HEK293 (cell line): ENCODE measurements at regions not wholly inside any gene's neighbourhood (a gene's known extent, or its start where the extent isn't known, plus 50 kb on each side); places are given as distances from the start of the nearest gene placed in this dataset.

Source experiments
- CTCF ChIA-PET: fragments of 350-600 bp; formaldehyde crosslinking; extraction: SDS; loops from one replicate; lab custom pipeline; 2021; ENCODE audit warnings: antibody characterized with exemption; lab: Yijun Ruan, JAX
- POLR2A ChIA-PET: fragments of 300-600 bp; formaldehyde crosslinking; extraction: SDS; loops from one replicate; lab custom pipeline; 2020; ENCODE audit warnings: antibody characterized with exemption, inconsistent platforms; lab: Yijun Ruan, JAX
- H3K27ac ChIP-seq: fragments of 200-500 bp; sonication (Bioruptor generic); 2 replicates; pipeline ENCODE4 v1.5.1; 2014; ENCODE audit warnings: low read depth, low read length, control low read depth, inconsistent platforms; ENCODE audit errors: extremely low read depth
- H3K36me3 ChIP-seq, 2 experiments: fragments of 200-500 bp in 1 of 2; sonication (Bioruptor generic) in 1 of 2; 1 replicate in 1 of 2; 2 replicates in 1 of 2; pipeline ENCODE4 v1.5.1; 2014 to 2017; ENCODE audit warnings: inconsistent platforms in 2 of 2, low read length in 2 of 2; ENCODE audit not compliant: control insufficient read depth in 2 of 2, insufficient read depth in 1 of 2
- H3K4me1 ChIP-seq: fragments of 200-500 bp; sonication (Bioruptor generic); 2 replicates; pipeline ENCODE4 v1.5.1; 2014; ENCODE audit warnings: mild to moderate bottlenecking, low read length, inconsistent platforms; ENCODE audit not compliant: control insufficient read depth, insufficient read depth
- H3K4me3 ChIP-seq: 2 replicates; pipeline ENCODE4 v1.5.1; 2011; ENCODE audit warnings: low read depth, mild to moderate bottlenecking, control low read depth, low read length, moderate library complexity
- H3K9me3 ChIP-seq: fragments of 200-500 bp; sonication (Bioruptor generic); 2 replicates; pipeline ENCODE4 v1.5.1; 2014; ENCODE audit warnings: low read depth, low read length, inconsistent platforms; ENCODE audit not compliant: control insufficient read depth, insufficient read depth
- GLIS1 ChIP-seq: fragments of 450-650 bp; formaldehyde crosslinking; IDR thresholded peaks from 2 replicates; pipeline ENCODE4 v1.5.1; 2016; ENCODE audit warnings: missing biosample characterization, missing genetic modification characterization
- HOXA7 ChIP-seq: sonication (generic); formaldehyde crosslinking; IDR thresholded peaks from 2 replicates; pipeline ENCODE4 v1.8.1; 2022; ENCODE audit warnings: missing genetic modification reagents, borderline replicate concordance
- TRIM28 ChIP-seq: IDR thresholded peaks from 2 replicates; pipeline ENCODE4 v1.6.1; 2011; ENCODE audit warnings: low read length, control low read depth, borderline replicate concordance
- ZBTB21 ChIP-seq: fragments of 450-650 bp; formaldehyde crosslinking; IDR thresholded peaks from 2 replicates; pipeline ENCODE4 v1.5.1; 2017; ENCODE audit warnings: missing biosample characterization, missing genetic modification characterization
- ZBTB48 ChIP-seq: fragments of 450-650 bp; formaldehyde crosslinking; IDR thresholded peaks from 2 replicates; pipeline ENCODE4 v1.5.1; 2016; ENCODE audit warnings: missing biosample characterization, missing genetic modification characterization
- ZNF112 ChIP-seq: fragments of 450-650 bp; formaldehyde crosslinking; IDR thresholded peaks from 2 replicates; pipeline ENCODE4 v1.5.0; 2017; ENCODE audit warnings: missing biosample characterization, missing genetic modification characterization
- ZNF132 ChIP-seq: fragments of 450-650 bp; formaldehyde crosslinking; IDR thresholded peaks from 2 replicates; pipeline ENCODE4 v1.5.1; 2017; ENCODE audit warnings: missing biosample characterization, missing genetic modification characterization, borderline replicate concordance
- ZNF2 ChIP-seq: fragments of 450-650 bp; formaldehyde crosslinking; IDR thresholded peaks from 2 replicates; pipeline ENCODE4 v1.5.1; 2016; ENCODE audit warnings: missing biosample characterization, missing genetic modification characterization
- ZNF248 ChIP-seq: fragments of 450-650 bp; formaldehyde crosslinking; IDR thresholded peaks from 2 replicates; pipeline ENCODE4 v1.5.1; 2017; ENCODE audit warnings: missing biosample characterization, missing genetic modification characterization
- ZNF335 ChIP-seq: fragments of 450-650 bp; formaldehyde crosslinking; conservative IDR thresholded peaks from 2 replicates; pipeline ENCODE4 v1.5.1; 2016; ENCODE audit warnings: missing biosample characterization, missing genetic modification characterization
- ZNF585B ChIP-seq: fragments of 450-650 bp; formaldehyde crosslinking; IDR thresholded peaks from 2 replicates; pipeline ENCODE4 v1.5.1; 2016; ENCODE audit warnings: missing biosample characterization, missing genetic modification characterization
- ZNF776 ChIP-seq: fragments of 450-650 bp; formaldehyde crosslinking; IDR thresholded peaks from 2 replicates; pipeline ENCODE4 v1.5.0; 2017; ENCODE audit warnings: missing biosample characterization, missing genetic modification characterization, borderline replicate concordance
- ZNF830 ChIP-seq: fragments of 450-650 bp; IDR thresholded peaks from 2 replicates; pipeline ENCODE4 v1.5.0; 2018; ENCODE audit warnings: missing biosample characterization, missing genetic modification characterization, low read depth, mild to moderate bottlenecking, moderate library complexity
- TF ChIP-seq, protein P1 (sequence below): fragments of 450-650 bp; formaldehyde crosslinking; IDR thresholded peaks from 2 replicates; pipeline ENCODE4 v1.5.1; 2016; ENCODE audit warnings: missing biosample characterization, missing genetic modification characterization
- TF ChIP-seq, protein P2 (sequence below): fragments of 450-650 bp; formaldehyde crosslinking; IDR thresholded peaks from 2 replicates; pipeline ENCODE4 v1.5.1; 2016; ENCODE audit warnings: missing biosample characterization, missing genetic modification characterization
- TF ChIP-seq, protein P3 (sequence below): fragments of 450-650 bp; formaldehyde crosslinking; IDR thresholded peaks from 2 replicates; pipeline ENCODE4 v1.5.1; 2016; ENCODE audit warnings: missing biosample characterization, missing genetic modification characterization
- TF ChIP-seq, protein P4 (sequence below): fragments of 450-650 bp; formaldehyde crosslinking; IDR thresholded peaks from 2 replicates; pipeline ENCODE4 v1.5.1; 2016; ENCODE audit warnings: missing biosample characterization, missing genetic modification characterization, borderline replicate concordance
- TF ChIP-seq, protein P5 (sequence below): fragments of 450-650 bp; formaldehyde crosslinking; IDR thresholded peaks from 2 replicates; pipeline ENCODE4 v1.5.0; 2017; ENCODE audit warnings: missing biosample characterization, missing genetic modification characterization, borderline replicate concordance
- TF ChIP-seq, protein P6 (sequence below): fragments of 450-650 bp; formaldehyde crosslinking; IDR thresholded peaks from 2 replicates; pipeline ENCODE4 v1.5.1; 2016; ENCODE audit warnings: missing biosample characterization, missing genetic modification characterization, borderline replicate concordance

DNA sequence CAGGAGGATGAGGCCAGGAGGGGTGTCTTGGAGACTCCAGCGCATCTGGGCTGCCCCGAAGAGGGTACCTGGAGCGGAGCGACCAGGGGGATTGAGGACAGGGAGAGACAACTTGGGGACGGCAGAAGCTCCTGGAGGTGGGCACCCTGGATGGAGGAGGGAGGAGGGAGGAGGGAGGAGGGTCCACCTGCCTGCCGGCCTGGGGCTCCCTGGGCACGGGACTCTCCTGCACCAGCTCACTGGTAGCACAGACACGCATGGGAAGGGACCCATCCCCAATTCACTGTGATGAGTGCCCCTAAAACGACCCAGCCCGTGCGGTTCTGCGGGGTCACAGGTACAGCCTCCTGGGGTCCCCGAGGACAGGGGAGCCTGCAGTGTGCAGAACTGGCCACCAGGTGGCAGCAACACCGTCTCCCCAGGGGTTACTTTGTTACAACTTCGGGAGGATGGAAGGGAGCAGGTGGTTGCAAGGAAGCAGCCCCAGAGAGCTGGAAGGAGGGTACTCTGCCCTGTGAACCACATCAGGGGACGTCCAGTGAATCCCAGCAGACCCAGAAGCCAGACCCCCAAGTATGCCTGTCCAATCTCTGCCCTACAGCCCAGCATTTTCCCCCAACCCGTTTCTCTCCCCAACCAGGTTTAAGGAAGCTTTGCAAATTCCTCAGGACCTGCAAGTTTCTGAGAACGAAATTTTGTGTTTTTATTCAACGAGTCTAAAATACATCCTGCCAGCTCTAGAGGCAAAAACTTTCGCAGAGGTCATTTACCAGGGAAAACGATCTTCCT is 482.4 kb downstream of the NPHP4 start (continued):
- TF ChIP-seq, protein P1, sequence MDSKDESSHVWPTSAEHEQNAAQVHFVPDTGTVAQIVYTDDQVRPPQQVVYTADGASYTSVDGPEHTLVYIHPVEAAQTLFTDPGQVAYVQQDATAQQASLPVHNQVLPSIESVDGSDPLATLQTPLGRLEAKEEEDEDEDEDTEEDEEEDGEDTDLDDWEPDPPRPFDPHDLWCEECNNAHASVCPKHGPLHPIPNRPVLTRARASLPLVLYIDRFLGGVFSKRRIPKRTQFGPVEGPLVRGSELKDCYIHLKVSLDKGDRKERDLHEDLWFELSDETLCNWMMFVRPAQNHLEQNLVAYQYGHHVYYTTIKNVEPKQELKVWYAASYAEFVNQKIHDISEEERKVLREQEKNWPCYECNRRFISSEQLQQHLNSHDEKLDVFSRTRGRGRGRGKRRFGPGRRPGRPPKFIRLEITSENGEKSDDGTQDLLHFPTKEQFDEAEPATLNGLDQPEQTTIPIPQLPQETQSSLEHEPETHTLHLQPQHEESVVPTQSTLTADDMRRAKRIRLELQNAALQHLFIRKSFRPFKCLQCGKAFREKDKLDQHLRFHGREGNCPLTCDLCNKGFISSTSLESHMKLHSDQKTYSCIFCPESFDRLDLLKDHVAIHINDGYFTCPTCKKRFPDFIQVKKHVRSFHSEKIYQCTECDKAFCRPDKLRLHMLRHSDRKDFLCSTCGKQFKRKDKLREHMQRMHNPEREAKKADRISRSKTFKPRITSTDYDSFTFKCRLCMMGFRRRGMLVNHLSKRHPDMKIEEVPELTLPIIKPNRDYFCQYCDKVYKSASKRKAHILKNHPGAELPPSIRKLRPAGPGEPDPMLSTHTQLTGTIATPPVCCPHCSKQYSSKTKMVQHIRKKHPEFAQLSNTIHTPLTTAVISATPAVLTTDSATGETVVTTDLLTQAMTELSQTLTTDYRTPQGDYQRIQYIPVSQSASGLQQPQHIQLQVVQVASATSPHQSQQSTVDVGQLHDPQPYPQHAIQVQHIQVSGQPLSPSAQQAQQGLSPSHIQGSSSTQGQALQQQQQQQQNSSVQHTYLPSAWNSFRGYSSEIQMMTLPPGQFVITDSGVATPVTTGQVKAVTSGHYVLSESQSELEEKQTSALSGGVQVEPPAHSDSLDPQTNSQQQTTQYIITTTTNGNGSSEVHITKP (tag by site-specific recombination): no peak
- TF ChIP-seq TRIM28 (no peak), ZNF776 (tag by site-specific recombination) (no peak), GLIS1 (peak; percentile 28; the same call in 1 of the 2 replicates)
- TF ChIP-seq, protein P2, sequence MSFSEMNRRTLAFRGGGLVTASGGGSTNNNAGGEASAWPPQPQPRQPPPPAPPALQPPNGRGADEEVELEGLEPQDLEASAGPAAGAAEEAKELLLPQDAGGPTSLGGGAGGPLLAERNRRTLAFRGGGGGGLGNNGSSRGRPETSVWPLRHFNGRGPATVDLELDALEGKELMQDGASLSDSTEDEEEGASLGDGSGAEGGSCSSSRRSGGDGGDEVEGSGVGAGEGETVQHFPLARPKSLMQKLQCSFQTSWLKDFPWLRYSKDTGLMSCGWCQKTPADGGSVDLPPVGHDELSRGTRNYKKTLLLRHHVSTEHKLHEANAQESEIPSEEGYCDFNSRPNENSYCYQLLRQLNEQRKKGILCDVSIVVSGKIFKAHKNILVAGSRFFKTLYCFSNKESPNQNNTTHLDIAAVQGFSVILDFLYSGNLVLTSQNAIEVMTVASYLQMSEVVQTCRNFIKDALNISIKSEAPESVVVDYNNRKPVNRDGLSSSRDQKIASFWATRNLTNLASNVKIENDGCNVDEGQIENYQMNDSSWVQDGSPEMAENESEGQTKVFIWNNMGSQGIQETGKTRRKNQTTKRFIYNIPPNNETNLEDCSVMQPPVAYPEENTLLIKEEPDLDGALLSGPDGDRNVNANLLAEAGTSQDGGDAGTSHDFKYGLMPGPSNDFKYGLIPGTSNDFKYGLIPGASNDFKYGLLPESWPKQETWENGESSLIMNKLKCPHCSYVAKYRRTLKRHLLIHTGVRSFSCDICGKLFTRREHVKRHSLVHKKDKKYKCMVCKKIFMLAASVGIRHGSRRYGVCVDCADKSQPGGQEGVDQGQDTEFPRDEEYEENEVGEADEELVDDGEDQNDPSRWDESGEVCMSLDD (tag by site-specific recombination): 0 out of 2 replicates have a peak, but pooled peaks have one; percentile 29
- TF ChIP-seq, protein P3, sequence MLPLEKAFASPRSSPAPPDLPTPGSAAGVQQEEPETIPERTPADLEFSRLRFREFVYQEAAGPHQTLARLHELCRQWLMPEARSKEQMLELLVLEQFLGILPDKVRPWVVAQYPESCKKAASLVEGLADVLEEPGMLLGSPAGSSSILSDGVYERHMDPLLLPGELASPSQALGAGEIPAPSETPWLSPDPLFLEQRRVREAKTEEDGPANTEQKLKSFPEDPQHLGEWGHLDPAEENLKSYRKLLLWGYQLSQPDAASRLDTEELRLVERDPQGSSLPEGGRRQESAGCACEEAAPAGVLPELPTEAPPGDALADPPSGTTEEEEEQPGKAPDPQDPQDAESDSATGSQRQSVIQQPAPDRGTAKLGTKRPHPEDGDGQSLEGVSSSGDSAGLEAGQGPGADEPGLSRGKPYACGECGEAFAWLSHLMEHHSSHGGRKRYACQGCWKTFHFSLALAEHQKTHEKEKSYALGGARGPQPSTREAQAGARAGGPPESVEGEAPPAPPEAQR: no peak

DNA sequence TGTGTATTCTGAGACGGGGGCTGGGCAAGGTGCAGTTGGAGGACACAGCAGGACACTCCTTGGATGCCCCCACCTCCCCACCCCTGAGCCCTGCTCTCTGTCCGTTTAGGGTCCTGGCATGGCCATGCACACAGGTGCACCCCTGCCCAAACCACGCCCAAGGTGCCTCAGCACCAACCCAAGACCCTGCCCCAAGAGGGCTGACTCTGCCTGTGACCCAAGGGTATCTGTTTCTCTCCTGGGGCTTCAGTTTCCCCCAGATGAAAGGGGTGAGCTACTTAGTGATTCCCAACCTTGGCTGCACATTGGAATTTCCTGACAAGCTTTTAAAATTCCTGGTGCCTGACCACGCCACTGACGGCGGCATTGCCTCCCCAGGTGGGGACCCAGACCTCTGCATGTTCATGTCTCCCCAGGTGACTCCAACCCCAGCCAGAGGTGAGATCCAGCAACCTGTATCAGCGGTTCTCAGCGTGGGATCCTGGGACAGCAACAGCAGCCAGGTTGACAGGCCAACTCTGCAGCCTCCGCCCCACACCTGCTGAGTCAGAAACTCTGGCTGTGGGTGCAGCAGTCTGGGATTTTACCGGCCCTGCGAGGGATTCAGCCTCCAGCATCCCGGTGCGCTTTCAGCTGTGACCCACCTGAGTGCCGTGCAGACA is 483.4 kb downstream of the NPHP4 start:
- Histone ChIP-seq H3K27ac (no peak overlapping the region), H3K9me3 (no peaks in the 10 kb centered on the region), H3K4me1 (no peaks in the 10 kb centered on the region), H3K36me3 (no peaks in the 10 kb centered on the region), H3K4me3 (no peak overlapping the region)
- ChIA-PET POLR2A (no interaction called here), CTCF (interaction anchor here (0.6 to 3.9 kb wide), 5 partner anchors 142 to 1523 kb away, joined by 3 to 32 read pairs (median 3); no protein-coding TSS in a partner anchor)
- no peak for TF ChIP-seq ZNF830 (tag by site-specific recombination)
- TF ChIP-seq, protein P4, sequence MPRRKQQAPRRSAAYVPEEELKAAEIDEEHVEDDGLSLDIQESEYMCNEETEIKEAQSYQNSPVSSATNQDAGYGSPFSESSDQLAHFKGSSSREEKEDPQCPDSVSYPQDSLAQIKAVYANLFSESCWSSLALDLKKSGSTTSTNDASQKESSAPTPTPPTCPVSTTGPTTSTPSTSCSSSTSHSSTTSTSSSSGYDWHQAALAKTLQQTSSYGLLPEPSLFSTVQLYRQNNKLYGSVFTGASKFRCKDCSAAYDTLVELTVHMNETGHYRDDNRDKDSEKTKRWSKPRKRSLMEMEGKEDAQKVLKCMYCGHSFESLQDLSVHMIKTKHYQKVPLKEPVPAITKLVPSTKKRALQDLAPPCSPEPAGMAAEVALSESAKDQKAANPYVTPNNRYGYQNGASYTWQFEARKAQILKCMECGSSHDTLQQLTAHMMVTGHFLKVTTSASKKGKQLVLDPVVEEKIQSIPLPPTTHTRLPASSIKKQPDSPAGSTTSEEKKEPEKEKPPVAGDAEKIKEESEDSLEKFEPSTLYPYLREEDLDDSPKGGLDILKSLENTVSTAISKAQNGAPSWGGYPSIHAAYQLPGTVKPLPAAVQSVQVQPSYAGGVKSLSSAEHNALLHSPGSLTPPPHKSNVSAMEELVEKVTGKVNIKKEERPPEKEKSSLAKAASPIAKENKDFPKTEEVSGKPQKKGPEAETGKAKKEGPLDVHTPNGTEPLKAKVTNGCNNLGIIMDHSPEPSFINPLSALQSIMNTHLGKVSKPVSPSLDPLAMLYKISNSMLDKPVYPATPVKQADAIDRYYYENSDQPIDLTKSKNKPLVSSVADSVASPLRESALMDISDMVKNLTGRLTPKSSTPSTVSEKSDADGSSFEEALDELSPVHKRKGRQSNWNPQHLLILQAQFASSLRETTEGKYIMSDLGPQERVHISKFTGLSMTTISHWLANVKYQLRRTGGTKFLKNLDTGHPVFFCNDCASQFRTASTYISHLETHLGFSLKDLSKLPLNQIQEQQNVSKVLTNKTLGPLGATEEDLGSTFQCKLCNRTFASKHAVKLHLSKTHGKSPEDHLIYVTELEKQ (tag by site-specific recombination): no peak
- no peak for TF ChIP-seq HOXA7 (CRISPR knock-in tag)
- no peak for TF ChIP-seq ZNF585B (tag by site-specific recombination)
- TF ChIP-seq ZNF2 (tag by site-specific recombination): no peak
- TF ChIP-seq, protein P5, sequence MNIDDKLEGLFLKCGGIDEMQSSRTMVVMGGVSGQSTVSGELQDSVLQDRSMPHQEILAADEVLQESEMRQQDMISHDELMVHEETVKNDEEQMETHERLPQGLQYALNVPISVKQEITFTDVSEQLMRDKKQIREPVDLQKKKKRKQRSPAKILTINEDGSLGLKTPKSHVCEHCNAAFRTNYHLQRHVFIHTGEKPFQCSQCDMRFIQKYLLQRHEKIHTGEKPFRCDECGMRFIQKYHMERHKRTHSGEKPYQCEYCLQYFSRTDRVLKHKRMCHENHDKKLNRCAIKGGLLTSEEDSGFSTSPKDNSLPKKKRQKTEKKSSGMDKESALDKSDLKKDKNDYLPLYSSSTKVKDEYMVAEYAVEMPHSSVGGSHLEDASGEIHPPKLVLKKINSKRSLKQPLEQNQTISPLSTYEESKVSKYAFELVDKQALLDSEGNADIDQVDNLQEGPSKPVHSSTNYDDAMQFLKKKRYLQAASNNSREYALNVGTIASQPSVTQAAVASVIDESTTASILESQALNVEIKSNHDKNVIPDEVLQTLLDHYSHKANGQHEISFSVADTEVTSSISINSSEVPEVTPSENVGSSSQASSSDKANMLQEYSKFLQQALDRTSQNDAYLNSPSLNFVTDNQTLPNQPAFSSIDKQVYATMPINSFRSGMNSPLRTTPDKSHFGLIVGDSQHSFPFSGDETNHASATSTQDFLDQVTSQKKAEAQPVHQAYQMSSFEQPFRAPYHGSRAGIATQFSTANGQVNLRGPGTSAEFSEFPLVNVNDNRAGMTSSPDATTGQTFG: no peak
- TF ChIP-seq, protein P6, sequence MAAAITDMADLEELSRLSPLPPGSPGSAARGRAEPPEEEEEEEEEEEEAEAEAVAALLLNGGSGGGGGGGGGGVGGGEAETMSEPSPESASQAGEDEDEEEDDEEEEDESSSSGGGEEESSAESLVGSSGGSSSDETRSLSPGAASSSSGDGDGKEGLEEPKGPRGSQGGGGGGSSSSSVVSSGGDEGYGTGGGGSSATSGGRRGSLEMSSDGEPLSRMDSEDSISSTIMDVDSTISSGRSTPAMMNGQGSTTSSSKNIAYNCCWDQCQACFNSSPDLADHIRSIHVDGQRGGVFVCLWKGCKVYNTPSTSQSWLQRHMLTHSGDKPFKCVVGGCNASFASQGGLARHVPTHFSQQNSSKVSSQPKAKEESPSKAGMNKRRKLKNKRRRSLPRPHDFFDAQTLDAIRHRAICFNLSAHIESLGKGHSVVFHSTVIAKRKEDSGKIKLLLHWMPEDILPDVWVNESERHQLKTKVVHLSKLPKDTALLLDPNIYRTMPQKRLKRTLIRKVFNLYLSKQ (tag by site-specific recombination): no peak
- TF ChIP-seq ZNF248 (tag by site-specific recombination): no peak
- no peak for TF ChIP-seq ZBTB48 (tag by site-specific recombination)
- TF ChIP-seq ZNF112 (tag by site-specific recombination): no peak
- no peak for TF ChIP-seq ZNF132 (tag by site-specific recombination)
- TF ChIP-seq ZNF335 (tag by site-specific recombination): no peak
- no peak for TF ChIP-seq ZBTB21 (tag by site-specific recombination)
